Mucosa of rectum (tissue), 2 donors: ENCODE measurements at regions not wholly inside any gene's neighbourhood (a gene's known extent, or its start where the extent isn't known, plus 50 kb on each side); places are given as distances from the start of the nearest gene placed in this dataset.

Experiments
- H3K27ac ChIP-seq, 2 donors: one replicate each; pipeline ENCODE4 v1.7.0; 2013; ENCODE audit warnings: inconsistent platforms in 2 of 2, low read depth in 2 of 2, low read length in 2 of 2
- H3K27me3 ChIP-seq, 2 donors: one replicate each; pipeline ENCODE4 v1.7.0; 2013; ENCODE audit warnings: low read length in 2 of 2; ENCODE audit not compliant: control insufficient read depth in 2 of 2, insufficient read depth in 2 of 2
- H3K36me3 ChIP-seq, 2 donors: one replicate each; pipeline ENCODE4 v1.7.0; 2013; ENCODE audit warnings: low read length in 2 of 2; ENCODE audit not compliant: control insufficient read depth in 2 of 2, insufficient read depth in 2 of 2
- H3K4me1 ChIP-seq, 2 donors: one replicate each; pipeline ENCODE4 v1.7.0; 2013; ENCODE audit warnings: low read length in 2 of 2, mild to moderate bottlenecking in 1 of 2; ENCODE audit not compliant: control insufficient read depth in 2 of 2, insufficient read depth in 2 of 2
- H3K4me3 ChIP-seq, 2 donors: one replicate each; pipeline ENCODE4 v1.7.0; 2013; ENCODE audit warnings: low read length in 2 of 2
- H3K9ac ChIP-seq, 2 donors: one replicate each; pipeline ENCODE4 v1.7.0; 2013; ENCODE audit warnings: low read length in 2 of 2, low read depth in 1 of 2, mild to moderate bottlenecking in 1 of 2
- H3K9me3 ChIP-seq, 2 donors: one replicate each; pipeline ENCODE4 v1.7.0; 2013; ENCODE audit warnings: low read length in 2 of 2; ENCODE audit not compliant: control insufficient read depth in 2 of 2
- donor health status: healthy.
- donor health status: Normal muscosa, but diverticular disease.

GRCh38 chr15:95106801-95107200 is 875.4 kb downstream of the MCTP2 start:
- Histone ChIP-seq H3K4me1 (no peaks in the 10 kb centered on the region), H3K27ac (no peak overlapping the region)

GRCh38 chr15:95108673-95109072 is 877.3 kb downstream of the MCTP2 start:
- Histone ChIP-seq H3K27ac (no peak overlapping the region), H3K4me1 (no peaks in the 10 kb centered on the region), H3K9ac (no peak overlapping the region), H3K4me3 (no peak overlapping the region), H3K9me3 (no peaks in the 10 kb centered on the region), H3K36me3 (no peaks in the 10 kb centered on the region), H3K27me3 (no peaks in the 10 kb centered on the region)

More at GRCh38 chr15:95106801-95107200, 875.4 kb downstream of the MCTP2 start:
- Histone ChIP-seq H3K9me3 (no peaks in the 10 kb centered on the region), H3K27me3 (no peaks in the 10 kb centered on the region), H3K9ac (no peak overlapping the region), H3K4me3 (no peak overlapping the region), H3K36me3 (no peaks in the 10 kb centered on the region)

GRCh38 chr15:95111969-95112368 is 880.6 kb downstream of the MCTP2 start:
- Histone ChIP-seq H3K27me3 (no peaks in the 10 kb centered on the region), H3K9me3 (no peaks in the 10 kb centered on the region), H3K4me1 (no peaks in the 10 kb centered on the region), H3K36me3 (no peaks in the 10 kb centered on the region), H3K4me3 (no peak overlapping the region), H3K27ac (no peak overlapping the region), H3K9ac (no peak overlapping the region)

DNA sequence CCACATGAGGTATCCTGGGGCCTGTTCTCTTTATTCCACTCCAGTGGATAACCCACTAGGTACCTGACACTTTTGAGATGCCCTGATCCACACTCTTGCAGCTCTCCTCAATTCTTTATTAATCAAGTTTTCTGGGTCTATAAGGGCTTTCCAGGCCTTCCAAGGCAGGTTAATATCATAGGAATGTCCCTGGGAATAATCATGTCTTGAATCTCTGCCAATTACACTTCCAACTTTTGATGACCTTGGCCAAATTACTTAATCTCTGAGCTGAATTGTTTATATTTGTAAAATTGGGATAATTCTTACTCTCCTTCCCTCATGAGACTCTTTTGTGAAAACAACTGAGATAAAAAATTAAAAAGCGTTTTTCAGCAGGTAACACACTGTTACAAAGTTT is 881.7 kb downstream of the MCTP2 start:
- H3K4me3 ChIP-seq, result no peak overlapping the region
- no peak overlapping the region for H3K27ac ChIP-seq
- H3K9ac ChIP-seq, result no peak overlapping the region
- no peaks in the 10 kb centered on the region for H3K36me3 ChIP-seq
- H3K9me3 ChIP-seq, result no peaks in the 10 kb centered on the region
- no peaks in the 10 kb centered on the region for H3K4me1 ChIP-seq
- H3K27me3 ChIP-seq, result no peaks in the 10 kb centered on the region

GRCh38 chr15:95119041-95119610 is 887.8 kb downstream of the MCTP2 start:
- Histone ChIP-seq H3K4me3 (no peak overlapping the region), H3K4me1 (no peaks in the 10 kb centered on the region), H3K27ac (no peak overlapping the region), H3K9me3 (no peaks in the 10 kb centered on the region), H3K9ac (no peak overlapping the region), H3K27me3 (no peaks in the 10 kb centered on the region), H3K36me3 (no peaks in the 10 kb centered on the region)

- H3K27ac ChIP-seq, result no peak overlapping the region
- H3K4me1 ChIP-seq, result no peaks in the 10 kb centered on the region
- no peaks in the 10 kb centered on the region for H3K27me3 ChIP-seq
Measured at GRCh38 chr15:95120595-95120994, 889.2 kb downstream of the MCTP2 start.

DNA sequence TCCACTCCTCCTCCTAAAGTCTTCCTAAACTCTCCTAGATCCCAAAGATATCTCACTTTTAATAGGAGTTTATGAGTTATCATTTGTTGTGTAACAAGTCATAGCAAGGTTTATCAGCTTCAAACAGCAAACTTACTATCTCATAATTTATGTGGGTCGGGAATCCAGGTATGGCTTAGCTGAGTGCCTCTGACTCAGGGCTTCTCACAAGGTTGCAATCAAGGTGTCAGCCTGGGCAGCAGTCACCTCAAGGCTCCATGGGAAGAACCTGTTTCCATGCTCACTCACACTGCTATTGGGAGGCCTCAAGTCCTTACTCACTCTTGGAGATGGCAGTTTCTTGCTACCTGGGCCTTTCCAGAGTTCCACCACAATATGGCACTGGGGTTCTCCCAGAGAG is 889.8 kb downstream of the MCTP2 start:
- H3K36me3 ChIP-seq, result no peaks in the 10 kb centered on the region
- no peaks in the 10 kb centered on the region for H3K4me1 ChIP-seq
- H3K9me3 ChIP-seq, result no peaks in the 10 kb centered on the region
- no peak overlapping the region for H3K4me3 ChIP-seq
- H3K27ac ChIP-seq, result no peak overlapping the region
- H3K27me3 ChIP-seq, result no peaks in the 10 kb centered on the region
- H3K9ac ChIP-seq, result no peak overlapping the region

More at GRCh38 chr15:95120595-95120994, 889.2 kb downstream of the MCTP2 start:
- Histone ChIP-seq H3K36me3 (no peaks in the 10 kb centered on the region), H3K4me3 (no peak overlapping the region), H3K9ac (no peak overlapping the region), H3K9me3 (no peaks in the 10 kb centered on the region)

DNA sequence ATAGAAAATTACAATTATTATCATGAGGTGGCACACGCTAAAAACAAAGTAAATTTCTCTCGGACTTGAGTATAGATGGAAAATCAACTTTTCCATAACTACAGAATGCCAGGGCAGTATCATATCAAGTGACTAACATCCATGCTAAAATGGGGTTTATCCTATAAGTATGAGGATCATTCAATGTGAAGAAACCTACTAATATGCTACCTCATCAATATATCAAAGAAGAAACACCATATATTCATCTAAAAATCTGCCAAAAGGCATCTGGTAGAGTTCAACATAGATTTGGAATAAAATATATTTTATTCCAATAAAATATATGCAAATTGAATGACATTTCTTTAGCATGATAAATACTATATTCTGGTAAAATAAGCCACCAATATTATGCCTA is 894.4 kb downstream of the MCTP2 start:
- Histone ChIP-seq H3K4me1 (no peaks in the 10 kb centered on the region), H3K9ac (no peak overlapping the region), H3K27me3 (no peaks in the 10 kb centered on the region), H3K9me3 (no peaks in the 10 kb centered on the region), H3K4me3 (no peak overlapping the region), H3K27ac (no peak overlapping the region), H3K36me3 (no peaks in the 10 kb centered on the region)

- Histone ChIP-seq H3K9ac (no peak overlapping the region), H3K9me3 (no peaks in the 10 kb centered on the region), H3K4me1 (no peaks in the 10 kb centered on the region), H3K27ac (no peak overlapping the region), H3K36me3 (no peaks in the 10 kb centered on the region), H3K4me3 (no peak overlapping the region), H3K27me3 (no peaks in the 10 kb centered on the region)
Measured at GRCh38 chr15:95127356-95127755, 896.0 kb downstream of the MCTP2 start.

- Histone ChIP-seq H3K4me1 (no peaks in the 10 kb centered on the region), H3K4me3 (no peak overlapping the region), H3K9me3 (no peaks in the 10 kb centered on the region), H3K9ac (no peak overlapping the region), H3K27me3 (no peaks in the 10 kb centered on the region), H3K36me3 (no peaks in the 10 kb centered on the region), H3K27ac (no peak overlapping the region)
Measured at GRCh38 chr15:95129574-95129973, 898.2 kb downstream of the MCTP2 start.

GRCh38 chr15:95131131-95131556 is 899.8 kb downstream of the MCTP2 start:
- no peak overlapping the region for H3K27ac ChIP-seq
- H3K9ac ChIP-seq, result no peak overlapping the region
- no peaks in the 10 kb centered on the region for H3K9me3 ChIP-seq
- no peaks in the 10 kb centered on the region for H3K4me1 ChIP-seq
- no peak overlapping the region for H3K4me3 ChIP-seq
- H3K36me3 ChIP-seq, result no peaks in the 10 kb centered on the region
- H3K27me3 ChIP-seq, result no peaks in the 10 kb centered on the region
